ENCODE measurements at regions not wholly inside any gene's neighbourhood (a gene's known extent, or its start where the extent isn't known, plus 50 kb on each side); places are given as distances from the start of the nearest gene placed in this dataset.

GRCh38 chr2:71882236-71882946 lies 265.3 kb downstream of the CYP26B1 start:
- Histone ChIP-seq H3K4me3 (no peak overlapping the region), H3K36me3 (ENCODE audit: insufficient read depth, low read length) (no peaks in the 10 kb centered on the region), H3K27ac (no peak overlapping the region), H3K9me3 (ENCODE audit: low read depth, low read length) (no peaks in the 10 kb centered on the region), H3K9ac (ENCODE audit: insufficient read length) (no peak overlapping the region)
- no peak for TF ChIP-seq POLR2AphosphoS5 (IDR thresholded peaks at IDR 0.05; ENCODE audit: borderline replicate concordance, low read depth, low read length)
- TF ChIP-seq FOXP2 (optimal IDR thresholded peaks at IDR 0.05; ENCODE audit: control extremely low read depth, extremely low read length, insufficient read depth) = no peak
- no peak for TF ChIP-seq EZH2 (IDR thresholded peaks at IDR 0.05)
- no peak for DNase-seq (ENCODE audit: low read depth, low spot score)

- no peak overlapping the region for H3K4me3 ChIP-seq
- no peaks in the 10 kb centered on the region for H3K36me3 ChIP-seq (ENCODE audit: insufficient read depth, low read length)
- H3K9me3 ChIP-seq (ENCODE audit: low read depth, low read length) = no peaks in the 10 kb centered on the region
- no peak for TF ChIP-seq FOXP2 (optimal IDR thresholded peaks at IDR 0.05; ENCODE audit: control extremely low read depth, extremely low read length, insufficient read depth)
- TF ChIP-seq POLR2AphosphoS5 (IDR thresholded peaks at IDR 0.05; ENCODE audit: borderline replicate concordance, low read depth, low read length) = no peak
- TF ChIP-seq EZH2 (IDR thresholded peaks at IDR 0.05) = no peak
- H3K9ac ChIP-seq (ENCODE audit: insufficient read length) = no peak overlapping the region
- no peak for DNase-seq (ENCODE audit: low read depth, low spot score)
- no peak overlapping the region for H3K27ac ChIP-seq
Observed at GRCh38 chr2:71880846-71881610, 266.6 kb downstream of the CYP26B1 start.

GRCh38 chr2:71880287-71880686 lies 267.4 kb downstream of the CYP26B1 start:
- no peaks in the 10 kb centered on the region for H3K36me3 ChIP-seq (ENCODE audit: insufficient read depth, low read length)
- no peaks in the 10 kb centered on the region for H3K9me3 ChIP-seq (ENCODE audit: low read depth, low read length)
- no peak overlapping the region for H3K4me3 ChIP-seq
- H3K9ac ChIP-seq (ENCODE audit: insufficient read length) = no peak overlapping the region
- H3K27ac ChIP-seq = no peak overlapping the region
- DNase-seq (ENCODE audit: low read depth, low spot score) = no peak
- TF ChIP-seq POLR2AphosphoS5 (IDR thresholded peaks at IDR 0.05; ENCODE audit: borderline replicate concordance, low read depth, low read length) (no peak), FOXP2 (optimal IDR thresholded peaks at IDR 0.05; ENCODE audit: control extremely low read depth, extremely low read length, insufficient read depth) (no peak), EZH2 (IDR thresholded peaks at IDR 0.05) (no peak)

- H3K27ac ChIP-seq = no peak overlapping the region
- no peaks in the 10 kb centered on the region for H3K36me3 ChIP-seq (ENCODE audit: insufficient read depth, low read length)
- no peak overlapping the region for H3K4me3 ChIP-seq
- no peak for TF ChIP-seq POLR2AphosphoS5 (IDR thresholded peaks at IDR 0.05; ENCODE audit: borderline replicate concordance, low read depth, low read length)
- TF ChIP-seq FOXP2 (optimal IDR thresholded peaks at IDR 0.05; ENCODE audit: control extremely low read depth, extremely low read length, insufficient read depth) = no peak
- no peak for TF ChIP-seq EZH2 (IDR thresholded peaks at IDR 0.05)
- H3K9me3 ChIP-seq (ENCODE audit: low read depth, low read length) = no peaks in the 10 kb centered on the region
- no peak overlapping the region for H3K9ac ChIP-seq (ENCODE audit: insufficient read length)
- DNase-seq (ENCODE audit: low read depth, low spot score) = no peak
Observed at GRCh38 chr2:71879509-71880184, 268.0 kb downstream of the CYP26B1 start.

- Histone ChIP-seq H3K4me3 (no peak overlapping the region), H3K9me3 (ENCODE audit: low read depth, low read length) (no peaks in the 10 kb centered on the region), H3K9ac (ENCODE audit: insufficient read length) (no peak overlapping the region), H3K27ac (no peak overlapping the region), H3K36me3 (ENCODE audit: insufficient read depth, low read length) (no peaks in the 10 kb centered on the region)
- TF ChIP-seq EZH2 (IDR thresholded peaks at IDR 0.05) = no peak
- DNase-seq (ENCODE audit: low read depth, low spot score) = no peak
Observed at GRCh38 chr2:71878626-71879508, 268.8 kb downstream of the CYP26B1 start.

- H3K36me3 ChIP-seq (ENCODE audit: insufficient read depth, low read length) = no peaks in the 10 kb centered on the region
- TF ChIP-seq FOXP2 (optimal IDR thresholded peaks at IDR 0.05; ENCODE audit: control extremely low read depth, extremely low read length, insufficient read depth) (no peak), EZH2 (IDR thresholded peaks at IDR 0.05) (no peak), POLR2AphosphoS5 (IDR thresholded peaks at IDR 0.05; ENCODE audit: borderline replicate concordance, low read depth, low read length) (no peak)
- no peak for DNase-seq (ENCODE audit: low read depth, low spot score)
- H3K27ac ChIP-seq = no peak overlapping the region
- H3K9ac ChIP-seq (ENCODE audit: insufficient read length) = no peak overlapping the region
- H3K9me3 ChIP-seq (ENCODE audit: low read depth, low read length) = no peaks in the 10 kb centered on the region
- no peak overlapping the region for H3K4me3 ChIP-seq
Observed at GRCh38 chr2:71877636-71878035, 270.0 kb downstream of the CYP26B1 start.

- H3K36me3 ChIP-seq (ENCODE audit: insufficient read depth, low read length) = no peaks in the 10 kb centered on the region
- H3K9me3 ChIP-seq (ENCODE audit: low read depth, low read length) = no peaks in the 10 kb centered on the region
- no peak for DNase-seq (ENCODE audit: low read depth, low spot score)
- H3K27ac ChIP-seq = no peak overlapping the region
- H3K4me3 ChIP-seq = no peak overlapping the region
- no peak overlapping the region for H3K9ac ChIP-seq (ENCODE audit: insufficient read length)
- TF ChIP-seq FOXP2 (optimal IDR thresholded peaks at IDR 0.05; ENCODE audit: control extremely low read depth, extremely low read length, insufficient read depth) = no peak
- TF ChIP-seq EZH2 (IDR thresholded peaks at IDR 0.05) = no peak
- no peak for TF ChIP-seq POLR2AphosphoS5 (IDR thresholded peaks at IDR 0.05; ENCODE audit: borderline replicate concordance, low read depth, low read length)
Observed at GRCh38 chr2:71876542-71877451, 270.9 kb downstream of the CYP26B1 start.
